ENCODE measurements at regions not wholly inside any gene's neighbourhood (a gene's known extent, or its start where the extent isn't known, plus 50 kb on each side); places are given as distances from the start of the nearest gene placed in this dataset.
A peak's percentile ranks its signal among the peaks of the same experiment; 100 is the strongest.
"Not testable (repeated sequence)": the region's sequence is repeated elsewhere in the genome, so short reads cannot be mapped to it uniquely, and the experiment has no call there.

- H3K4me3 ChIP-seq = peak overlapping the region; percentile 37 to 75 (median 47)
- H3K36me3 ChIP-seq; H3K4me1 ChIP-seq; H3K27me3 ChIP-seq; H3K9me3 ChIP-seq; intact Hi-C loops (cut with DNase I): not testable (repeated sequence)
- peak; percentile 97 for FAIRE-seq
- peak overlapping the region; percentile 59 to 81 (median 69) for H3K27ac ChIP-seq
- peak; percentile 98 to 100 (median 100) for DNase-seq
- peak; percentile 81 to 91 (median 88) for ATAC-seq
- WGBS, 2 donors = 1% methylated on average over 35 to 40 of the region's 40 CpGs
These were observed 53.1 kb upstream of the ROPN1B start for GRCh38 chr3:125915792-125916375.

GRCh38 chr3:125916376-125916978, 52.5 kb upstream of the ROPN1B start:
- Histone ChIP-seq H3K4me1 (peaks cover 0 to 6% (median 3%) of the 10 kb centered on the region in 3 donors), H3K9me3 (no peaks in the 10 kb centered on the region), H3K36me3 (no peaks in the 10 kb centered on the region), H3K27ac (peak overlapping the region; percentile 46 to 61 (median 54)), H3K27me3 (no peaks in the 10 kb centered on the region), H3K4me3 (peak overlapping the region; percentile 43 to 82 (median 63))
- TF ChIP-seq CTCF (IDR thresholded peaks at IDR 0.05) = no peak
- DNase-seq (peak in 2 of 6 donors; percentile 98 to 100), FAIRE-seq (no peak), ATAC-seq (peak; percentile 89 to 100 (median 98))
- WGBS, 2 donors = 0 to 1% methylated on average over 48 to 58 of the region's 58 CpGs
- intact Hi-C loops (cut with DNase I) = no loop called here

GRCh38 chr3:125917020-125917549, 51.9 kb upstream of the ROPN1B start:
- intact Hi-C loops (cut with DNase I); H3K36me3 ChIP-seq; H3K4me1 ChIP-seq; FAIRE-seq; H3K27me3 ChIP-seq; ATAC-seq; H3K9me3 ChIP-seq: not testable (repeated sequence)
- Histone ChIP-seq H3K4me3 (peak overlapping the region; percentile 43 to 82 (median 63)), H3K27ac (peak overlapping the region; percentile 46 to 61 (median 54))
- DNase-seq = peak in 1 of 6 donors; percentile 43
- WGBS, 2 donors = 3% methylated on average over 12 of the region's 12 CpGs

GRCh38 chr3:125918024-125918423, 51.0 kb upstream of the ROPN1B start:
- H3K27ac ChIP-seq = peak overlapping the region in 3 of 4 donors; percentile 13 to 59 (median 41)
- H3K36me3 ChIP-seq; H3K4me3 ChIP-seq; ATAC-seq; FAIRE-seq; DNase-seq; H3K9me3 ChIP-seq; H3K4me1 ChIP-seq; intact Hi-C loops (cut with DNase I); H3K27me3 ChIP-seq: not testable (repeated sequence)
- WGBS, 2 donors = 94 to 95% methylated on average over 1 of the region's 1 CpG

GRCh38 chr3:125918451-125918850, 50.5 kb upstream of the ROPN1B start:
- 29 to 47% methylated on average over 5 of the region's 5 CpGs for WGBS, 2 donors
- FAIRE-seq; intact Hi-C loops (cut with DNase I); H3K4me1 ChIP-seq; H3K9me3 ChIP-seq; H3K27me3 ChIP-seq; H3K4me3 ChIP-seq; H3K36me3 ChIP-seq; ATAC-seq: not testable (repeated sequence)
- peak in 4 of 6 donors; percentile 38 to 78 (median 68) for DNase-seq
- H3K27ac ChIP-seq = peak overlapping the region in 3 of 4 donors; percentile 13 to 59 (median 41)

- FAIRE-seq; H3K4me3 ChIP-seq; H3K27me3 ChIP-seq; DNase-seq; H3K36me3 ChIP-seq; intact Hi-C loops (cut with DNase I); ATAC-seq; H3K9me3 ChIP-seq; H3K4me1 ChIP-seq: not testable (repeated sequence)
- H3K27ac ChIP-seq = peak overlapping the region in 1 of 4 donors; percentile 41
- 43 to 56% methylated on average over 2 of the region's 2 CpGs for WGBS, 2 donors
These were observed 50.1 kb upstream of the ROPN1B start for GRCh38 chr3:125918866-125919265.

Small RNA genes lying in the stretch of these regions (microRNA-seq; reads per million reads assigned to microRNA genes)
- gene MIR548I1 = 0 reads per million in 2 donors

Data from pancreas (tissue), 10 donors.